ENCODE measurements at regions not wholly inside any gene's neighbourhood (a gene's known extent, or its start where the extent isn't known, plus 50 kb on each side); places are given as distances from the start of the nearest gene placed in this dataset.

DNA sequence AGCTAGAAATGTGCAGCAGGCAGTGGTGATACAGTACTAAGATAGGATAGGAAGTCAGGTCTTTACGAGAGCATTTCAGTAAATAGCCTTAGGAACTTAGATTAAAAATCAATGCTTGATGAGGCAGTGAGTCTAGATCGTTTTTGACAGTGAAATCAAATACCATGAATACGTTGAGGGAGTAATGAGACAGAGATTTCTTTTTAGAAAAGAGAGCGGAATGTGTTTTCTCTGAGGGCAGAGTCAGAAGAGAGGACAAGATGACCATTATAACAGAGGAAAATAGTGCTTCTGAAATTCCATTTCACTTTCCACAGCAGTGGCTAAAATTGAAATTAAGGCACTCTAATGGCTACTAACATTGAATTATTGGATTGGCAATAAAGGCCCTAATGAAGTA lies 339.6 kb downstream of the UTRN start:
- in situ Hi-C loops (cut with HindIII; ENCODE audit: low pct_unique_long_range_greater_than_20kb, low sequenced_read_pairs) (no loop called here), intact Hi-C loops (cut with micrococcal nuclease; ENCODE audit: unreplicated experiment) (no loop called here)
- TF ChIP-seq CTCF (IDR thresholded peaks at IDR 0.05) (no peak), REST (IDR thresholded peaks at IDR 0.05; ENCODE audit: insufficient read depth in 1 of 2, low read depth in 2 of 2, low read length in 1 of 2) (no peak), TCF7L2 (IDR thresholded peaks at IDR 0.05; ENCODE audit: low read depth, low read length) (no peak), POLR2AphosphoS5 (IDR thresholded peaks at IDR 0.05; ENCODE audit: low read depth, low read length) (no peak), SIN3A (IDR thresholded peaks at IDR 0.05; ENCODE audit: borderline replicate concordance, insufficient read depth, low read depth, low read length) (no peak)
- no peaks in the 10 kb centered on the region for H3K9me3 ChIP-seq (ENCODE audit: control insufficient read depth, insufficient read depth, low read depth, low read length)
- no TSS peak for BruUV-seq (replicated peaks)
- POLR2A ChIA-PET = no interaction called here
- no peaks in the 10 kb centered on the region for H3K27me3 ChIP-seq (ENCODE audit: control insufficient read depth, insufficient read depth, low read length)
- ATAC-seq (no peak), DNase-seq (ENCODE audit: low read depth, low spot score) (no peak)
- no peaks in the 10 kb centered on the region for H3K4me1 ChIP-seq (ENCODE audit: control insufficient read depth, insufficient read depth, low read length)
- H3K27ac ChIP-seq (ENCODE audit: low read length) = no peak overlapping the region
- no peak overlapping the region for H3K4me3 ChIP-seq (ENCODE audit: low read depth in 2 of 2, low read length in 2 of 2)
- CTCF ChIA-PET = no interaction called here
- no peaks in the 10 kb centered on the region for H3K36me3 ChIP-seq (ENCODE audit: control insufficient read depth, insufficient read depth, low read length)

DNA sequence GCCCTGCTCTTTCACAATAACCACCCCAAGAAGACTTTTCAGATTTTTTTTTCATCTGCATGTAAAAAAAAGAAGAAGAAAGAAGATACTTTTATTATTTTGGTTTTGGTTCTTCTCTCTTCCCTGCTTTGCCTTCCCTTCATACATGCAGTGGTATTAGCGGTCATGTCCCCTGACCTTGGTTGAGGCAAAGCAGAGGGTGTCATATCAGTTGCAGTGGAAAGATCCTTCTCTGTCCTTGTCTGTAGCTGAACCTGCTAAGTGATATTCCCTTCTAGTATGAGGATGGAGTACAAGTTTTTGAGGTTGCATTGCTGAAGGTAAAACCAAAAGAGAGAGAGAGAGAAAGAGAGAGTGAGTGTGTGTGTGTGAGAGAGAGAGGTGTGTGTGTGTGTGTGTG lies 345.7 kb downstream of the UTRN start:
- Histone ChIP-seq H3K27me3 (ENCODE audit: control insufficient read depth, insufficient read depth, low read length) (no peaks in the 10 kb centered on the region), H3K4me1 (ENCODE audit: control insufficient read depth, insufficient read depth, low read length) (no peaks in the 10 kb centered on the region), H3K36me3 (ENCODE audit: control insufficient read depth, insufficient read depth, low read length) (no peaks in the 10 kb centered on the region), H3K4me3 (ENCODE audit: low read depth in 2 of 2, low read length in 2 of 2) (no peak overlapping the region), H3K9me3 (ENCODE audit: control insufficient read depth, insufficient read depth, low read depth, low read length) (no peaks in the 10 kb centered on the region), H3K27ac (ENCODE audit: low read length) (no peak overlapping the region)
- TF ChIP-seq TCF7L2 (IDR thresholded peaks at IDR 0.05; ENCODE audit: low read depth, low read length) (no peak), SIN3A (IDR thresholded peaks at IDR 0.05; ENCODE audit: borderline replicate concordance, insufficient read depth, low read depth, low read length) (no peak), POLR2AphosphoS5 (IDR thresholded peaks at IDR 0.05; ENCODE audit: low read depth, low read length) (no peak), REST (IDR thresholded peaks at IDR 0.05; ENCODE audit: insufficient read depth in 1 of 2, low read depth in 2 of 2, low read length in 1 of 2) (no peak), CTCF (IDR thresholded peaks at IDR 0.05) (no peak)
- no TSS peak for BruUV-seq (replicated peaks)
- no peak for ATAC-seq
- DNase-seq (ENCODE audit: low read depth, low spot score) = no peak
- intact Hi-C loops (cut with micrococcal nuclease; ENCODE audit: unreplicated experiment) = no loop called here
- ChIA-PET CTCF (no interaction called here), POLR2A (no interaction called here)
- in situ Hi-C loops (cut with HindIII; ENCODE audit: low pct_unique_long_range_greater_than_20kb, low sequenced_read_pairs) = no loop called here
